Suppressor macrophage treated with lipopolysaccharide for 1 hour (primary cell): ENCODE measurements at regions not wholly inside any gene's neighbourhood (a gene's known extent, or its start where the extent isn't known, plus 50 kb on each side); places are given as distances from the start of the nearest gene placed in this dataset.
A peak's percentile ranks its signal among the peaks of the same experiment; 100 is the strongest.

ENCODE experiments used
- DNase-seq, 3 donors: peaks; one replicate each; pipeline ENCODE4 v3.0.0-alpha.2; 2020 to 2022

GRCh38 chr2:43031471-43032212 is 194.8 kb downstream of the ZFP36L2 start:
- no peak for DNase-seq

- DNase-seq = no peak
Measured at GRCh38 chr2:43030551-43031307, 195.7 kb downstream of the ZFP36L2 start.

DNA sequence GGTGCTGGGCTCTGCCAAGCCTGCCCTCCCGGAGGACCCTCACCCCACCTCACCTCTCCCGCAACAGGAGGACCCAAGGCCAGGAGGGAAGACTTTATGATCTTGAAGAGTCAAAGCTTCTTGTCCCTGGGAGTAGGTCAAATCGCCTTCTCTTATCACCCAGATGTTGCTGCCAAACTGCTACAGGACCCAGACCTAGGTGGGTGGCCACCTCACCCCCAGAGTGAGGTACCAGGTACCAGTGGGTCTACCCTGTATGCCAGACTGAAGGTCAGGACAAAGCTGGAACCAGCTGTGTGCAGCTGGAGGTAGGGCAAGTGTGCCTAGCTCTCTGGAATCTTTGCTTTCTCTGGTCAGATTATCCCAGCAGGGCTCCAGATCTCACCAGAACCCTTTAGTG is 197.2 kb downstream of the ZFP36L2 start:
- DNase-seq = no peak

DNA sequence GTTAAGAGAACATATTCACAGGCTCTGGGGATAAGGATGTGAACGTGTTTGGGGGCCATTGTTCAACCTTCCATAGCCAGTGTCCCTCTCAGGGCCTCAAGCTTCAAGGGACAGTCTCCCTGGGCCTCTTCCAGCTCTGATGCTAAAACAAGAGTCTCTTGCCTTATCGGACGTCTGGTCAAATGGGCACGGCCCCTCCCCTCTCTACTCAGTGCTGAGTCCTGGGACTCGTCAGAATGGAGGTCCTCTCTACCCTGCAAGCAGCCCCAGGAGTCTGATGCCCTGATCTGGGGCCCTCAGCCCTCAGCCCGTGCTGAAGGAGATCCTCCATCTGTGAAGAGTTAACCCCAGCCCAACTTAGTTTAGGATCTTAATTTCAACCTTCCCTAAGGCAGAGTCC is 198.2 kb downstream of the ZFP36L2 start:
- no peak for DNase-seq

DNA sequence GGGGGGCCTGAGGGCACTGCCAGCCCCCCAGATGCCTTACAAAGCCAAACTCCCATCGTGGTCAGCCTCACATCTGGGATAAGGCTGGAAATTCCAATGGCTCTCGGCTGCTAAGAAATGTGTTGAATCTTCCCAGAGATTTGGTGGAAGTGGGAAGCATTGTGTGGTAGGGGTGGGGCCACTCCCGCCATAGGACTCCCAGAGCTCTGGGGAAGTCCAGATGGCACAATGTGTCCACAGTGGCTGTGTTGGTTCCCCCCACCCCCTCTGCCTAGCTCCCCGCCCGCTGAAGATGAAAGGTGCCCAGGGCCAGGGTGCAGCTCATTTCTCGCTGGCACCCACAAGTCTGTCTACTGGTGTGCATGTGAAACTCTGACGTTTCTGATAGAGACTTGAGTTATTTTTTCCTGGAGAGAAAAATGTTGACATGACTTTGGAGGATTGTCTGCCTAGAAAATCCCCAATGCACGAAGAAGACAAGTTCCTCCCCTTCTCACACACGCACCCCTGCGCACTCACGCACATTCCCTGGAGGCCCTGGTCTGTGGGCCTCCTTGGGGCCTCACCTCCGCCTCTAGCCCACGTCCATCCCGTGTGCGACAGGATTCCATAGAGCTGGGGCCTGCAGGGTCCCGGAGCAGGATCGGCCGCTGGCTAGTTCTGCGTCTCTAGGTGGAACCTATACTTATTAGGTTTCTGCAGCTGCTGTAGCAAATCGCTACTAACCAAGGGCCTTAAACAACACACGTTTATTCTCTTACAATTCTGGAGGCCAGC is 199.1 kb downstream of the ZFP36L2 start:
- peak; percentile 74 to 88 (median 81) for DNase-seq

GRCh38 chr2:43026426-43027096 is 199.8 kb downstream of the ZFP36L2 start:
- DNase-seq = no peak

DNA sequence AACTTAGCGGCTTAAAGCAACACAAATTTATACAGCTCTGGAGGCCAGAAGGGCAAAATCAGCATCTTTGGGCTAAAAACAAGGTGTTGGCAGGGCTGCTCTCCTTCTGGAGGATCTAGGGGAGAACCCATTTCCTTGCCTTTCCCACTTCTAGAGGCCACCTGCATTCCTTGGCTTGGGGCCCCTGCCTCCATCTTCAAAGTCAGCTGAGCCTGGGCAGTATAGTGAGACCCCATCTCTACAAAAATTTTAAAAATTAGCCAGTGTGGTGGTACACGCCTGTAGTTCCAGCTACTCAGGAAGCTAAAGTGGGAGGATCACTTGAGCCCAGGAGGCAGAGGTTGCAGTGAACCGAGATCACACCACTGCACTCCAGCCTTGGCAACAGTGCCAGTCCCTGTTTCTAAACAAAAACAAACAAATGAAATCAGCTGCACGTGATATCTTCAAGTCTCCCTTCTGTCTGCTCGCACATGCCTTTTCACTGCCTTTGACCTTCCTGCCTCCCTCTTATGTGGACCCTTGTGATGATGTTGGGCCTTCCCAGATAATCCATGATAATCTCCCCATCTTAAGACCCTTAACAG is 200.6 kb downstream of the ZFP36L2 start:
- peak in 1 of 3 donors; percentile 35 for DNase-seq

GRCh38 chr2:43024515-43025011 is 201.8 kb downstream of the ZFP36L2 start:
- DNase-seq = peak; percentile 62 to 81 (median 72)

DNA sequence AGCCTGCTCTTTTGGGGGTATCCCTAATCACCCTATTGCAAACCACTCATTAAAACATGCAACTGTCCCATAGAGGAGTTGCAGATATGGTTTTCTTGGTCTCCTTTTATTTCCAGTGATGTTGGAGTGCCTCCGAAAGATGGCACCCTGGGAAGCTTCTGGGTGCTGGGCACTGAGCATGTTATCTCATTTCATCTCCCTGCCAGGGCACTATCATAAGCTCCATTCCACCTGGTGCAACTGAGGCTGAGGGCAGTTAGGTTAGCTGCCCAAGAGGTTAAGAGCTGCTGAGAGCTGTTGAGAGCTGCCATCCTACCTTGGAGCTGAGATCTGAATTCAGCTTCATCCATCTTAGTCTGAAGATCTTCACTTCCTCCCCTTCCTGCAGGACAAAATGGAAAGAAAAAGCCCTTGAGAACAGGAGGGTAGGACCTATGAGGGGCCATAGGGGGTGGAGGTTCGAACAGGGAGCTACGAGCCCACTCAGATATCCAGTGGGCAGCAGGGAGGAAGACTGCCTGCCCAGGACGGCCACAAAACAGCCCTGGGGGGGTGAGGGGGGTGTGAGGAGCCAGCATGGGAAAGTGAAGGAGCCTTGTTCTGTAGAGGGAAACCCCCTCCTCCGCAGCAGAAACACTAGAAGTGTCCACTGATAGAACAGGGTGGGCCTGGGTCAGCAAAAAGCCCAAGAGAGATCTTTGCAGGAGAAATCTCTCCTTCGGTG is 202.5 kb downstream of the ZFP36L2 start:
- no peak for DNase-seq

- DNase-seq = no peak
Measured at GRCh38 chr2:43022896-43023295, 203.5 kb downstream of the ZFP36L2 start.

GRCh38 chr2:43021791-43022509 is 204.5 kb downstream of the ZFP36L2 start:
- DNase-seq = no peak

- peak; percentile 24 to 30 (median 26) for DNase-seq
Measured at GRCh38 chr2:43020990-43021669, 205.3 kb downstream of the ZFP36L2 start.

DNA sequence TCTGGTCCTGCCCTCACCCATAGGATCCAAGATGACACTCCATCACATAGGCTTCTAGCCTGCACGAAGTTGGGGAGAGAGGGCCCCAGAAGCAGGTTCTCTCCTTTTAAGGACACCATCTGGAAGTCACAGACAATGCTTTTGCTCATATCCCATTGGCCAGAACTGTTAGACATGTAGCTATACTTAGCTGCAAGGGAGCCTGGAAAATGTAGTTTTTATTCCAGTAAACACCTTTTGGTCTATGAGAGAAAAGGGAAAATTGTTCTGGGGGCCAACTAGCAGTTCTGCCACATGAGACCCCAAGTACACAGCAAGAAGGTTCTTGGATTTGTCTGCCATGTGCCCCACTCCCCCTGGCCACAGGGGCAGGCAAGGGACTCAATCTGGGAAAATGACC is 206.1 kb downstream of the ZFP36L2 start:
- no peak for DNase-seq

DNA sequence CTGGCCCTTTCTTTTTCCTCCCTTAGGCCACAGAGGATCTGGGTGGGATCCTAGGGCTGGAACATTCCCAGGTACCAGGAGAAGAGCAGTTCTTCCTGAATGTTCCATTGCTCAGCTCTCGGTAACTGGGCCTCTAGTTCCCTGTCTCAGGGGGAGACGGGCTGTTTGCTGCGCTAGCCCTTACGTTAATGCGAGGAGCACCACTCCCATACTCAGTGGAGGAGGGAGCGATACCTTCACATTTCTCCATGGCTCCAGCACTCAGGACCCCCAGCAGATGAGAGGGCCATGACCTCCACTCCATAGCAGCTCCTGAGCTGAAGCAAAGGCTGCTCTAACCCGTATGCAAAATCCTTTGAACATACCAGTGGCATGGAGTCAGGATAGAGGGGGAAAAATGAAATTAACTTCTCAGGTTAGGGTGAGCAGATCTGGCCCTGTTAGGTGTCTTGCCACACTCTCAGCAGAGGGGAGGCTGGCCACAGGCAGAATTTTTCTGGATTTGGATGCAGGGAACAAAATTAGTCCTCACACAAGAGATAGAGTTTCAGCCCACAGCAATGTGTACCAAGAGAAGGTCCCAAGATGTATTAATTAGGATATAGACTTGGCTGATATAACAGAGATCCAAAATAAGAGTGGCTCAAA is 206.7 kb downstream of the ZFP36L2 start:
- no peak for DNase-seq

DNA sequence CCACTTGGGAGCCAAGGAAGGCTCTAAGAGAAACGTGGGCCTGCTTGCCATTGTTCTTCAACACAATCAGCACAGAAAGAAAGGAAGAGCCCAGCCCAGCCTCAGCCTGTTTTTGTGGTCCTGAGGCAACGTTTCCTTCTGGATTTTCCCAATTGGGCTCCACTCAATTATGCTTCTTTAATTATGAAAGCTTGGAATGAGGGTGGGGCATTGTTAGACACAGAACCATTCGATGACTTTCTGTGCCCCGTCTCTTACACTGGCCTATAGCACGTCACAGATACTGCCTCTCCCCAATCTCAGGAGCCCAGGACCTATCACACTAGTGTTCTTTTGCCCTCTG is 207.4 kb downstream of the ZFP36L2 start:
- DNase-seq = no peak

- peak; percentile 85 to 89 (median 88) for DNase-seq
Measured at GRCh38 chr2:43018179-43019024, 208.0 kb downstream of the ZFP36L2 start.

DNA sequence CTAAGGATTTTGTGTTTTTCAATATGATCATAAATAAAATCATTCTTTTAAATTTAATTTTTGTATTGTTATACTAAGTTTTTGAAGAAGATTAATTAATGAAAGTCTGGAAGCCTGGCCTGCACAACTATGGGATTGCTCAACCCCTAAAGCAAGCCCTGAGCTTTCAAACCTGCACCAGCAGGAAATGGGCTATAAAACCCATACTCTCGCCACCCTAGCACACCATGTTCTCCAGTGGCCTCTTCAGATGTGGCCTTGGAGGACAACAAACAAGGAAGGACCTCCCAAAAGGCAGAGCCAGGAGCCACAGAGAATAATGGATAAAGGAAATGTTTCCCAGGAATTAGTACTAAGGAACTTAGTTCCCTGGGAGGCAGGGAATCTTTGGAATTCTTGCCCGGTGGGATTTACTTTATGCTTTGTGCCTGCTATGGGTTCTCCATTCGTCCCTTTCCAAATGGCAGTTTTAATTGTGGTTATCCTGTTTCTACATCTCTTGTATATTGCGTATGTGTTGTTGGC is 212.5 kb downstream of the ZFP36L2 start:
- no peak for DNase-seq

GRCh38 chr2:43012966-43013365 is 213.4 kb downstream of the ZFP36L2 start:
- no peak for DNase-seq

GRCh38 chr2:43011158-43011491 is 215.3 kb downstream of the ZFP36L2 start:
- no peak for DNase-seq
